HG02623 (cell line): ENCODE measurements at regions not wholly inside any gene's neighbourhood (a gene's known extent, or its start where the extent isn't known, plus 50 kb on each side); places are given as distances from the start of the nearest gene placed in this dataset.

Source experiments
- ATAC-seq: cut with Tn5 transposase; IDR thresholded peaks from one replicate; pipeline ENCODE4 v1.9.1; 2021; ENCODE audit warnings: moderate library complexity; ENCODE audit not compliant: unreplicated experiment

DNA sequence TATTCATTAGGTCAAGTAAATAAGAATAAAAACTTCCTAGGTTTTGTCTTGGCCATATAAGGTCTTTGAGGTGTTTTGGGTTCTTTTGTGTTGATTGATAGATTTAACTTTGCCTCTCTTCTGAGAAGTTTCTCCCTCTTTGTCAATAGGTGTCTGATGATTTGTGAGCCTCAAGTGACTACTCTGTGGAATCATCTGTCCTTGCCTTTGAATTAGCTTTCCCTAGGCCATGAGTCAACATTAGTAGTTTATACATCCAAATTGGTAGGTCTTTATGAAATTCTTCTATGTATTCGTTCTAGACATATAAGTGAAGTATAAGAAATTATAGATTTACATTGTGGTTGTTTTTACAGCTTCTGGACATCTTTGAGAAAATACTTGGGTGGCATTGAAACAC is 864.4 kb downstream of the USP25 start:
- no peak for ATAC-seq

DNA sequence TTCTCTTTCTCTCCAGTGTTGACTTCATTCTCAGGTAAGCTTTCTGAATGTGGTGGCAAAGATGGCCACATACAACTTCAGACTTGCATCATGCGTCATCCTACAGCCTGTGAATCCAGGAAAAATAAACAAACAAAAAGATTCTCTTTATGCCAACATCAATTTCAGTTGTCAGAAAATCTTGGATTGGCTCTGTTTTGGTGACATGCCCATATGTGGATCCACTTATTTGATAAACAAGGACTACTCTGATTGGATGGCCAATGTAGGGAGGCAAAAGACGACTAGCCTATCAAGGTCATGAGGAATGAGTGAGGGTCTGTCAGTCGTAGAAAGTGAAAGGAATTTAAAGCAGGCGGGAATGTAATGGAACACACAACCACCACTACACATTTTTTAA is 866.6 kb downstream of the USP25 start:
- ATAC-seq = no peak

DNA sequence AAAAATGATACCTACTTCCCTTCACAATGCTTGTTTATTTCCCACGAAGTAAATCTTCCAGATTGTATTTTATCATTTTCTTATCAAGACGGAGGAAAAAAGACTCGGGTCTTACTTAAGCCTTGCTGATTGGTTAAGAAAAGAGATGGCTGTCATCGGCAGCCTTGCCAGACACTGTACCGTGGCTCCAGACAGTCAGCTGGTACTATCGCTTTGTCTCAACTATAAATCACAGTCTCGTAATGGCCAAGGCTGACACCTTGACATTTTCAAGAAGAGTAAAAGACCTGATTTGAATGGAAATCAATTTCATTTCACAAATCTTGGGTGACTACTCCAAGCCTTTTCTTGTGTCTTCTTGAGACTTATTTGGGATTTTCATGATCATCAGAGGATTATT is 868.0 kb downstream of the USP25 start:
- no peak for ATAC-seq

DNA sequence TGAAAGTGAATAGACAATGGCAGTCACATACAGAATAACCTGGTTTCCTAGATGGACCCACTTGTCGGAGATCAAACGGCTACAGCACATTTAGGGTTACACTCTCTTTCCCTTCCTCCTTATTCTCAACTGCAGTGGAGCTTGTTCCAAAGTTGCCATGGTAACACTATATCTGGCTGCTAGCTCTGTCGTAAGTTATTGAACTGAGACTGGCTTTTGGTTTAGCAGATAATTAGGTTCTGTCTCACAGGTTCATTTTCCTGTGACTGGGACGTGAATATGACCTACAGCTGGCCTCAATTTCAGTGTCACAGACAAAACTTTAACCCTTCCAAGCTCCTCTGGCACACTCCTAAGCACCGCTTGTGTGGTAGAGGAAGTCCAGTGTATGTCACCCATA is 875.8 kb downstream of the USP25 start:
- no peak for ATAC-seq

DNA sequence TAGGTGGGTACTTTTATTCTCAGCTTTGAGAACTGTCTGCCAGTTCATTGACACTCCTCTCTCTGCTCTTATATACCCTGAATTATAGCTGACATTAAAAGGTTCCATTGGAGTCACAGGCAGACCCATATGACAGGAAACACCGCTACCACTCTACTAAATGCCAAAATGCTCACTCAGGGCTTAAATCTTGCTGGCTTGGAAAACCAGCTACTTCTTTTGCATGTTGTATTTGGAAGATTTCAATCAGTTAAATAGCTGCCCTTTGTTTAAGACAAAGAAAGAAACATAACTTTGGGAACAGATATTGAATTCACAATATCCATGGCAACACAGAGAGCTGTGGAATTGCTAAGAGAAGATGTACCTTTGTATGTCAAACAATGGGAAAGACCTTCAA is 876.5 kb downstream of the USP25 start:
- ATAC-seq = no peak

DNA sequence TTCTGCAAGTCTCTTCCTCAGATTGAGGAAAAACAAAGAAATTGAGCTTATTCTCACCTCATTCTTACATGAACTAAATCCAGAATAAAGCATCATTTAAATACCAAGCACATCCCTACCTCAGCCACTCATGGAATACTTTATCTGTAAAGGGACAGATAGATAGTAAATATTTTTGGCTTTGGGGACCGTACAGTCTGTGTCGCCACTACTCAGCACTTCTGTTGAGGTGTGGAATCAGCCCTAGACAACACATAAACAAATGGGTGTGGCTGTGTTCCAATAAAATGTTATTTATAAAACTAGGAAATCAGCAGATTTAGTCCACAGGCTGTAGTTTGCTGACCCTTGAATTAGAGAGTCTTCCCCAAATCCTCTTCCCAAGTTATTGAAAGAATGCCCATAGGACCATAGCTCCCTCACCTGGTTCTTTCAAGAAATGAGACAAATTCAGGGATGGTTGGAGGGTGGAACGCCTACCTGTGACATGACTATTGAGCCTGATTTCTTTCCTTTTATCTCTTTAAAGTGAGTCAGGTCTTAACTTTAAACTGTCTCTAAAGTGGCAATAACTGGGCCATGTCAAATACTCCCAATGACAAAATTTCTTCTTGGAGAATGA is 878.5 kb downstream of the USP25 start:
- ATAC-seq = no peak

DNA sequence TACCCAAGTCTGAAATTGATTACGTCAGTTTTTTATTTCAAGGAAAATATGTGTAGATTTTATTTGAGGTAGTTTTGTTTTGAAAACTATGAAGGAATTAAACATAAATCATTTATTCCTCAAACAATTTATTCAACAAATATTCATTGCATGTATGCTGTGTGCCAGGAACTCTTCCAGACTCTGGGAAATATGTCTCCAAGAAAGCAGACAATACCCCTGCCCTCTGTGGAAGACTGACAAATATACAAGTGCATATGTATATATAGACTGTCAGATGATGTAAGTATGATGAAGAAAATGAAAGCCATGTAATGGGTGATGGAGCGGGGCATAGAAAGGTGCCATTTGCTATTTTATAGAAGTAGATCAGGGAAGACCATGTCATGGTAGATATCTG is 889.5 kb downstream of the USP25 start:
- ATAC-seq = no peak

DNA sequence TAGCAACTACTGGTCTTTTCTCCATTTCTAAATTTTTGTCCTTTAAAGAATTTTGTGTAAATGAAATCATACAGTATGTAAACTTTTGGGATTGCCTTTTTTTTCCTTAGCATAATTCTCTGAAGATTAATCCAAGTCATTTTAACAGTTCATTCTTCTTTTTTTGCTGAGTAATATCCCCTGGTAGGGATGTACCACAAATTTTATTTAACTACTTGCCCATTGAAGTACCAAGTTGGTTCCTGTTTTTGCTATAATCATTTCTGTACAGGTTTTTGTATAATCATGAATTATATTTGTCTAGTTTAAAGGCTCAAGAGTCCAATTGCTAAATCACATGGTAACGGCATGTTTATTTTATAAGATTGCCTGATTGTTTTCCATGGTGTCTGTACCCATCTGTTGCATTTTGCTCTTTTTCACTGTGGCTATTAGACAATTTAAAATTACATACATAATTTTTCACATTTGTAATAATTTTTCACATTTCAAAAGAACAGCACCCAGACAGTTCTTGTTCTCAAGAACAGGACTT is 891.1 kb downstream of the USP25 start:
- ATAC-seq = no peak

DNA sequence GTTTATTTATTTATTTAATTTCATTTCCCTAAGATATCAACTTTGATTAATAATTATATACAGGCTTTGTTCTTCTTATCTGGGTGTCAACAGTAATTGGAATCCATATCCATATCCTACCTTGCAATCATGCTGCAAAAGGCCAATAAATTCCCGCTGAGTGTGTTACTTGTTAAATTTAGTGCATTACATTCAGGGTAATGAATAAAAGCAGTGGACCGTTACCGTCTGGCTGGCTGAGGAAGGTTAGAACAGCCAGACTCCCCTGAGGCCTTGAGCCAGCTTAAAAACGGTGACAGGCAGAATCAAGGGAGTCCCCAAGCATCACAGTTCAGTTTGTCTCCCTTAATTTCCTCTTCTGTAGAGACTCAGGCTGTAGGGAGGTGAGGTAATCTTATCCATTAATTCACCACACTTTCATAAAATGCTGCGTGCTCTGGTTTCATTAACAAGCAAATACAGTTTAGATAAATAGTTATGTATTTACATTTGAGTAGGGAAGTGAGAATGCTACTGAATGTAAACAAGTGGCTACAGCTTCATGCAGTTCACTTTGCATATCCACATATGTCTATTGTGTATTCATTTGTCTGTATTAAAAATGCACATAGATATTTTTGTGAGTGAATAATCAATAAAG is 888.2 kb upstream of the CXADR start:
- ATAC-seq = no peak

DNA sequence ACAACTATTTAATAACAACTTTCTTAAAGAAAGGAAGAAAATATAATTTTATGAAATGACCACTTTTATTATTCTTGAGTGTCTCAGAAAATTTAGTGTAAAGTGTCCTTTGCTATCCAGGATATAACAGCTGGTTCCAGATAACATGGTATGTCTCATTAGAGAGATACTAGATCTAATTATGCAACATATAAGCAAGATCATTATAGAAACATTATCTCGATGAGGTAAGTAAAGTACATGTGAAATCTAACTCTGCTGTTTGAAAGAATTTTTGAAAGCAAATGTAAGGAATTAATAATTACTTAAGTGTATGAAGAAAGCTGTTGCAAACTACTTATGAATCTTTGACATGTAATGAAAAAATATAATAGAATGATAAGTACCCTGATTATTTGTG is 887.4 kb upstream of the CXADR start:
- ATAC-seq = no peak

DNA sequence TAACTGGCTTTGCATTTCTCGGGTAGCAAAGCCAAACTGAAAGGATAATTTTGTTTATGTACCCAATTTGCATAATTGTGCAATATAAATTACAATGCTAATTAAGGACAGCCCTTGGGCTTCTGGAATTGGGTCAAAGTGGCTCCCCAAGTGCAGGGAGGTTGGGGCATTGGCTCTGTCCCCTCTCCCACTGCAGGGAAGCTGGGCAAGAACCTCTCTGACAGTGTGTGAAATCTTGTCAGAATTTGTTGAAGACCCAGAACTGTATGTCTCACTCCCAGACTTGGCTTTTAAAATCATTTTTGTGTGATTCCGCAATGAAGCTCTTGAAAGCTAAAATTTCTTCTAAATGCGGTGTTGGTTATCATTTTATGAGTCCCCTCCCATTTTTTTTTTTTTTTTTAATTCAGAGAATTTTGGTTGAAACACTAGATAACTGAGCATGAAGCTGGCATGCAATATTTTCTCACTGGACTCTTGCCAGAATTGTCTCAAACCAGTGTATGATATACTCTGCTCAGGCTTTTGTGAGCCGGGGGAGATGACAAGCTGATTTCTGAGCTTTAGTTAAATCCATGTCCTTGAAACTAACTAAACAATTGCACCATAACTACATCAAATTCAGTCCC is 878.9 kb upstream of the CXADR start:
- no peak for ATAC-seq

DNA sequence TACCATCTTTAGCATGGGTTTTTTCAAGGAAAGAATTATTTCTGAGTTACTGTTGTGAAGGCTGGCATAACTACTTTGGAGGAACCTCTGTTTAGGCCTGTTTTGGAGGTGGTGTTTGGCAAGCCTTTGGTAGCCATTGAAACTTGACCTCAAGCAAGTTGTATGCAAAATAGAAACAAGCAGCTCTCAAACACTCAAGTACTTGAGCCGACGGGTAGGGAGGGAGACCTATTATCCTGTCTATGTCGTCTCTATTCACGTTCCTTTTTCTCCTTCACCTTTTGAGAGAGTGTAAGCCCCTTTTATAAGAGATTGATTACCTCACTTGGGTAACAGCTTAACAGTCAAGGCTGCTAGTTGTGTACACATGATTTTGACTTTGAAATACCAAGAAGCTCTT is 878.3 kb upstream of the CXADR start:
- no peak for ATAC-seq

DNA sequence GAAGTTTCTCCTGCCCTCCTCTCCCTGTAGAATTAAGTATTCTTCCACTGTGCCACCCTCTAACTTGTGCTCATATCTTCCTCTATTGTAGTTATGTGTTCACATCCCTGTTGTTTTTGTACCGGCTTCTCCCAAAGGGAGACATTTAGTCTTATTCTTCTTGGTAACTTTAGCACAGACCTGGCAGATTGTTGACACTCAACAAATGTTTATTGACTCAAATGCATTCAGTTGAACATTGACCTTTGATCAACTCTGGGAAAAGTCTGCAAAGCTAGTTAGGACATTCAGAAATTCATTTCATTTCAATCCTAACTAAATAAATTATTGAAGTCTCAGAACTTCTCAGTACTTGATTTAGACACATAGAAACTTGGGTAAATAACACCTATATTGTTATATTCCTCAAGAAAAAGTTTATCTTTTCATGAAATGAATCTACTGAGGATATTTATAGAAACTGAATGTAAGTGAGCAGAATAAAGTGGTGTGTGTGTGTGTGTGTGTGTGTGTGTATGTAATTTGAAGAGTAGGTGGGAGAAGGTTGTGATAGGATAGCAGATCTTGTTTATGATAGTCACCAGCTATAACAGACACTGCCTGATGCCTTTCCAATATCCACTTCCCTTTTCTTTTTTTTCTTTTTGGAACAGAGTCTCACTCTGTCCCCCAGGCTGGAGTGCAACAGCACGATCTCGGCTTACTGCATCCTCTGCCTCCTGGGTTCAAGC is 872.4 kb upstream of the CXADR start:
- ATAC-seq = no peak

DNA sequence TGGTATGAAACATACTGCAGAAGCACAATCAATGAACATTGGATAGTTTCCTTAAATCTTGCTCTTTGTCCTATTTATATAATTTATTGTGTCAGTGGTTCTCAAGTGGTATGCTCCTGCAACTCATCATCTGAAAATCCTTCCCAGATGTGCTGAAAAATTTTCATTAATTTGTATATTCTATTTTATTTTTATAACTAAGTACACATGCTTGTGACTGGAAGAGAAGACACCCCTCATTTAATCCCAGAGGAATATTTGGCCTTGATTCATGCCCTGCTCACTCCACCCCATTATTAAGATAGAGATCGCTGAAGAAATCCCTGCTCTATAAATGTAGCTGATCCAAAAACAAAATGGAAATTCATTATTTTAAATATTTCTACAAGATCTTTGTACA is 870.5 kb upstream of the CXADR start:
- no peak for ATAC-seq

DNA sequence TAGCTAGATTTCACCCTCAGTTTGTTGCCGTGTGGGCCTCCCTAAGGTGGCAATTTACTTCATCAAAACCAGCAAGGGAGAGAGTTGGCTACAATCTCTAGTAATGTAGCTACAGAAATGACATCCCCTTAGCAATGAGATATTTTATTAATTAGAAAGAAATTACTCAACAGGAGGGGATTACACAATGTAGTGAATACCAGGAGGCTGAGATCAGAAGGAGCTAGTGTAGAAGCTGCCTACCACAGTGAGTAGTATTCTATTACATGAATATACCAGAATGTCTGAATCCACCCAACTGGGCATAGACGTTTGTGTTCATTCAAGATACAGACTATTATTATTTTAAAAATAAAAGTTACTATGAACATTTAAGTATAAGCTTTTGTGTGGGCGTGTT is 868.2 kb upstream of the CXADR start:
- ATAC-seq = no peak

DNA sequence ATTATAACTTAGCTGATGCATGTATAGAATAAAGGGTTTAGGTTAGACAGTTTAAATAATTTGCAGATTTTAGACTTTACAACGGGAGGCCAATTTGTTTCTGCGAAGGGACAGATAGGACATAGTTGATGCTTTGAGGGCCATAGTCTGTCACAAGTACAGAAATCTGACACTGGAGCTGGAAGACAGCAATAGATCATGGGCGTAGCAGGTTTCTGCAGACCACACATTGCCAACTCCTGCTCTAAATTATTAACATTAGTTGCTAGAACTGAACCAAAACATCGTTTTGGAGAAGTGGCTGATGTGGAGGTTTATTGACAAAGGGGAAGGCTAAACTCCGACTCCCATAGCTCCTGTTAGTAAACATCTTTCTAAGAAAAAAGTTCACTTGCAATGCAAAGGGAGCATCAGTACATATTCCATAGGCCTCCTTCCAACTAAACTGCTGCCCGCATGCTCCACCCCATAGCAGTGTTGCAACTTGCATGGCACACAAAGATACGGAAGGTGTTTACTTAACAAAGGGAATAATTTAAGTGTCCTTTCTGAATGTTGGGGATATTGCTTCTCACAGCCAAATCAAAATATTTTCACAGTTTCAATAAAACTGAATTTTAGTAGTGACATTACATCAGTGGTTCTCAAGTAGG is 862.0 kb upstream of the CXADR start:
- ATAC-seq = no peak

DNA sequence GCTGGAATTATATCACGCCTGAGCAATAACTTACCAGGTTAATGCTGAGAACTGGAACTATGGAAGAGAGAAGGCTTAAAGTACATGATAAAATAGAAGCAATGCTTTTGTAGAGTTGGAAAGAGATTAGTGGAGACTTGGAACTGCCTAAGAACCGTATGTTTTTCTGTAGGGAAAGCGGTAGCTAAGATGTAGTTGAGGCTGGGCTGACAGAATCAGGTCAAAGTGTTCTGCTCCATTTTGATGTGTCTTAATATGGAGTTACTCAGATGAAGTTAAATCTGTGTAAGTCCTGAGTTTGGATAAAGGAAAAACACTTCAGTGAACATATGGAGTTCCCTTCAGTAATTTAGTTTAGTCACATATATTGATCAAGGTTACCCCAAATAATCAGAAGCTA is 860.9 kb upstream of the CXADR start:
- no peak for ATAC-seq

DNA sequence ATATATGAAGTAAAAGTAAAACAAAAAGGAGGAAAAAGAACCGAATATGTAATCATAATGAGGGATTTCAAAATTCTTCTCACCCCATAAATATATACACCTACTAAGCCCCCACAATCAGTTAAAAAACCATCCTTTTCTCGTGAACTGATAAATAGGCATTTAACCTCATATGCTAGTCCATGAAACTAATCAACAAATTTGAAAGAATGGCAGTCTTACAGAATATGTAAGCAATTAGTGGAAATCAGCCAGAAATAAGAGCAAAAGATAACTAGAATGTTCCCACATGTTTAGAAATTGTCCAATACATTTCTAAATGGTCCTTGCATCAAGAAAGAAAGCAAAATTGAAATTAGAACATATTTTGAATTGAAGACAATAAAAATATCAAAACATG is 849.4 kb upstream of the CXADR start:
- no peak for ATAC-seq

DNA sequence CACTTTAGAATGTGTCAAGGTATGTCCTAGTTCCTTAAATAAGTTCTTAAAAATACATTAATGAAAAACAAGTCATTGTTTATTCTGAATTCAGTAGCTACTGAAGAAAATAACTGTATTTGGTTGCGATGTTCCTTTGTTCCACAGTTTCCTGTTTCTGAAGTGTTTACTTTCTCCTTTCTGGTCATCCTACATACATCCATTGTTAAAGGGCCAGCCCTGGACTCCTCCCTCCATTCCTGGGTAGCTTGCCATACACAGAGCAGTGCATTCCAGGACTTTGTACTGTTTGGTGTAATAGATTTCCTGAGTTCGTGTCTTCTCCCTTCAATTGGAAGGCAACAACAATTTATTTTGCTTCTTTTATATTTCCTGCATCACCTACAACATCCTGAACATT is 845.4 kb upstream of the CXADR start:
- no peak for ATAC-seq

DNA sequence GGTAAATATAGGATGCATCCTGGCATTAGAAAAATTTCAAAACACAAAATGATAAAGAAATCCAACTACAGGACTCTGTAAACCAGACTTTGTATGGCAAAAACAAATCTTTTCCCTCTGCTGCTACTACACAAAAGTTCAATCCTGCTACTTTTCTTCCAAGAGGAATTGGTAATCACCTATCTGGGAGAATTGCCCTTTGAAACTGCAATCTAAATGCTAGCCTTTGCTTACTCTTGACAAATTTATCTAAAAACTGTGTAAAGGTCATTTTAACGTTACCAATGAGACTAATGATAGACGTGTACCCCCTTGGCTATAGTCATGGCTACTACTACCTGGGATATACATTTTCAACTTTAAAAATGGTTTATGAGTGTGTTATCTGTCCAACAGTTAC is 837.9 kb upstream of the CXADR start:
- ATAC-seq = no peak

DNA sequence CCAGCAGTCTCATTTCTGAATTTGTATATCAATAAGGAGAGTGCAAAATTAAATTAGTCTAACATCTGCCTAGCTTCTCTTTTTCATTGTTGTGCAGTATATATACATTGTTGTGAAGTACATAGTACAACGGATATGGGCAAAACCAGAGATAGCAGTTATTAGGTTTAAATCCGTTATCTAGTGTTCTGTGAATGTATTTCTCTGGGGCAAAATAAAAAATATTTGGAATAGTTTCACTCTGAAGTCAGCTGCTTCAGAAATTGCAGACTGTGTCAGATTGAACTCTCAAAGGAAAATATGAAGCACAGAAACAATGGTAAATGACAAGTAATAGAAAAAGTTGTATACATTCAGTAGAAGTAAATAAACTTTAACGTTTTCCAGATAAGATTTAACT is 836.5 kb upstream of the CXADR start:
- ATAC-seq = no peak
